ENCODE measurements at regions not wholly inside any gene's neighbourhood (a gene's known extent, or its start where the extent isn't known, plus 50 kb on each side); places are given as distances from the start of the nearest gene placed in this dataset.

DNA sequence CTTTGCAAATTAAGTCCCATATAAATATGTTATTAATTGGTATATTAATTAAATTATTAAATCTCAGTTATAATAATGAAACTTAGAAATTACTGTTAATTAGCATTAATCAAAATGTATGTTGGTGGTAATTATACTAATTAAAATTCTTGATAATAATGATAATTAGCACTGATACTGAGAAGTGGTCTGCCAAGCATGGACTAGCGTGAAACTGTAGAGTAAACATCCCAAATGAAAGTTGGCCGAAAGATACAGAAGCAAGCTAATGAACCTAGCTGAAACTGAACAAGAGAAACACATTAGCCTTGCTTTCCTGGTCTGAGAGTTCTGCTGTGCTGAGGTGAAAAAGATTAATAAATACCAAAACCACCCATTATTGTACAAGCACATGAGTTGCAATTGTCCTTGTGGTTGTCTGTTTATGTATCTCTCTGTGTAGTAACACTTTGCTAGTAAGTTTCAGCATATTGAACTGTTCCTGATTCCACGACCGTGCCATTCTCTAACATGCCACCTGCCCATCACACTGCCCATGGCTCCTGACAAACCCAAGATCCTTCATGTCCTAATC lies 341.8 kb downstream of the PLPP3 start:
- H3K9ac ChIP-seq (ENCODE audit: insufficient read depth, low read length): no peak overlapping the region
- H3K27me3 ChIP-seq (ENCODE audit: control insufficient read depth, insufficient read depth, low read length): no peaks in the 10 kb centered on the region
- H3K79me2 ChIP-seq (ENCODE audit: control insufficient read depth, insufficient read depth, low read length): no peaks in the 10 kb centered on the region
- no peaks in the 10 kb centered on the region for H3K36me3 ChIP-seq (ENCODE audit: control insufficient read depth, insufficient read depth, low read length)
- no peaks in the 10 kb centered on the region for H4K20me1 ChIP-seq (ENCODE audit: control insufficient read depth, extremely low read depth, insufficient read depth, low read length)
- H3K4me1 ChIP-seq (ENCODE audit: control insufficient read depth, extremely low read depth, insufficient read depth, low read length): no peaks in the 10 kb centered on the region
- TF ChIP-seq EZH2 (IDR thresholded peaks at IDR 0.05; ENCODE audit: low read length, missing control alignments) (no peak), CTCF (conservative IDR thresholded peaks at IDR 0.05 in 1 of 2, IDR thresholded peaks at IDR 0.05 in 1 of 2; ENCODE audit: low read depth in 1 of 2, low read length in 2 of 2) (no peak)
- H3K4me2 ChIP-seq (ENCODE audit: extremely low read depth, insufficient read depth, low read length): no peak overlapping the region
- no peak overlapping the region for H3K4me3 ChIP-seq (replicated peaks in 1 of 4; ENCODE audit: control extremely low read depth in 1 of 4, insufficient read depth in 1 of 4, low read depth in 3 of 4, low read length in 4 of 4)
- no peak overlapping the region for H2AFZ ChIP-seq (ENCODE audit: low read length)
- H3K27ac ChIP-seq (ENCODE audit: insufficient read depth, low read length): no peak overlapping the region
- DNase-seq (ENCODE audit: low read depth in 2 of 2): no peak
- no peaks in the 10 kb centered on the region for H3K9me3 ChIP-seq (ENCODE audit: control insufficient read depth, insufficient read depth, low read depth, low read length)

- H2AFZ ChIP-seq (ENCODE audit: low read length): no peak overlapping the region
- no peaks in the 10 kb centered on the region for H3K9me3 ChIP-seq (ENCODE audit: control insufficient read depth, insufficient read depth, low read depth, low read length)
- H3K36me3 ChIP-seq (ENCODE audit: control insufficient read depth, insufficient read depth, low read length): no peaks in the 10 kb centered on the region
- H3K27ac ChIP-seq (ENCODE audit: insufficient read depth, low read length): no peak overlapping the region
- no peaks in the 10 kb centered on the region for H3K79me2 ChIP-seq (ENCODE audit: control insufficient read depth, insufficient read depth, low read length)
- no peaks in the 10 kb centered on the region for H3K27me3 ChIP-seq (ENCODE audit: control insufficient read depth, insufficient read depth, low read length)
- no peak overlapping the region for H3K4me2 ChIP-seq (ENCODE audit: extremely low read depth, insufficient read depth, low read length)
- H4K20me1 ChIP-seq (ENCODE audit: control insufficient read depth, extremely low read depth, insufficient read depth, low read length): no peaks in the 10 kb centered on the region
- H3K4me3 ChIP-seq (replicated peaks in 1 of 4; ENCODE audit: control extremely low read depth in 1 of 4, insufficient read depth in 1 of 4, low read depth in 3 of 4, low read length in 4 of 4): no peak overlapping the region
- no peak overlapping the region for H3K9ac ChIP-seq (ENCODE audit: insufficient read depth, low read length)
- H3K4me1 ChIP-seq (ENCODE audit: control insufficient read depth, extremely low read depth, insufficient read depth, low read length): no peaks in the 10 kb centered on the region
- DNase-seq (ENCODE audit: low read depth in 2 of 2): no peak
- TF ChIP-seq CTCF (conservative IDR thresholded peaks at IDR 0.05 in 1 of 2, IDR thresholded peaks at IDR 0.05 in 1 of 2; ENCODE audit: low read depth in 1 of 2, low read length in 2 of 2) (no peak), EZH2 (IDR thresholded peaks at IDR 0.05; ENCODE audit: low read length, missing control alignments) (no peak)
These were observed 342.7 kb downstream of the PLPP3 start for GRCh38 chr1:56236688-56237087.

DNA sequence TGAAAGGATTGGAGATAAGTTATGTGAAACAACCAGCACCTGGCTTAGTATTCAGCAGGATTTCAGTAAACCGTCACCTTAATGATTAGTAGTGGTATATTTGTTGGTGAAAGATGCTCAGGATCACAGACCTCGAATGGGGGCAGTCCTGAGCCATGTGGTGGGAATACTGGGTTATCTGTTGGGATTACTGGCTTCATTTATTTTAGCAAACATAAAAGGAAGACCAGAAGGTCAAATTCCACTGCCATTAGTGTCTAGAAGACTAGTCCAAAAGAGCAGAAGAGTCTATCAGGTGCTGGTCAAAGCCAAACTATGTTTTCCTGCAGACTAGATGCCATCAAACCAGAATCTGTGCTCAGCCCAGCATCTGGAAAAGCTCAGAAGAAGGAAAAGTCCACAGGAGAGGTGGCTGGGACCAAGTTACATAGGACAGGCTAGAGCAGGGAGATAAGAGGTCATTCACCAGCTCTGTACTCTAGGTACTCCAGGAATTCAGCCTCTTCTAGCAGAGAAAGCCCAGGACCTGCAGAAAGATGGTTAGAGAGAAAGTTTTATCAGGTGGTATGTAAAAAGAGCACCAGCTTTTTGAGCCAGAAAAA lies 343.4 kb downstream of the PLPP3 start:
- DNase-seq (ENCODE audit: low read depth in 2 of 2): peak in 1 of 2 donors; percentile 0
- Histone ChIP-seq H3K9me3 (ENCODE audit: control insufficient read depth, insufficient read depth, low read depth, low read length) (no peaks in the 10 kb centered on the region), H3K4me1 (ENCODE audit: control insufficient read depth, extremely low read depth, insufficient read depth, low read length) (no peaks in the 10 kb centered on the region), H3K4me2 (ENCODE audit: extremely low read depth, insufficient read depth, low read length) (no peak overlapping the region), H4K20me1 (ENCODE audit: control insufficient read depth, extremely low read depth, insufficient read depth, low read length) (no peaks in the 10 kb centered on the region), H2AFZ (ENCODE audit: low read length) (no peak overlapping the region), H3K79me2 (ENCODE audit: control insufficient read depth, insufficient read depth, low read length) (no peaks in the 10 kb centered on the region), H3K27ac (ENCODE audit: insufficient read depth, low read length) (no peak overlapping the region), H3K4me3 (replicated peaks in 1 of 4; ENCODE audit: control extremely low read depth in 1 of 4, insufficient read depth in 1 of 4, low read depth in 3 of 4, low read length in 4 of 4) (no peak overlapping the region), H3K27me3 (ENCODE audit: control insufficient read depth, insufficient read depth, low read length) (no peaks in the 10 kb centered on the region), H3K36me3 (ENCODE audit: control insufficient read depth, insufficient read depth, low read length) (no peaks in the 10 kb centered on the region), H3K9ac (ENCODE audit: insufficient read depth, low read length) (no peak overlapping the region)
- no peak for TF ChIP-seq CTCF (conservative IDR thresholded peaks at IDR 0.05 in 1 of 2, IDR thresholded peaks at IDR 0.05 in 1 of 2; ENCODE audit: low read depth in 1 of 2, low read length in 2 of 2)
- TF ChIP-seq EZH2 (IDR thresholded peaks at IDR 0.05; ENCODE audit: low read length, missing control alignments): no peak
